ENCODE measurements at regions not wholly inside any gene's neighbourhood (a gene's known extent, or its start where the extent isn't known, plus 50 kb on each side); places are given as distances from the start of the nearest gene placed in this dataset.

- no peak for FAIRE-seq
These were observed 1295.1 kb upstream of the C9orf72 start for GRCh38 chr9:28868228-28868990.

GRCh38 chr9:28882529-28882928, 1309.2 kb upstream of the C9orf72 start:
- no peak for FAIRE-seq

GRCh38 chr9:28883234-28883633, 1310.0 kb upstream of the C9orf72 start:
- no peak for FAIRE-seq

GRCh38 chr9:28887188-28887884, 1314.1 kb upstream of the C9orf72 start:
- no peak for FAIRE-seq

DNA sequence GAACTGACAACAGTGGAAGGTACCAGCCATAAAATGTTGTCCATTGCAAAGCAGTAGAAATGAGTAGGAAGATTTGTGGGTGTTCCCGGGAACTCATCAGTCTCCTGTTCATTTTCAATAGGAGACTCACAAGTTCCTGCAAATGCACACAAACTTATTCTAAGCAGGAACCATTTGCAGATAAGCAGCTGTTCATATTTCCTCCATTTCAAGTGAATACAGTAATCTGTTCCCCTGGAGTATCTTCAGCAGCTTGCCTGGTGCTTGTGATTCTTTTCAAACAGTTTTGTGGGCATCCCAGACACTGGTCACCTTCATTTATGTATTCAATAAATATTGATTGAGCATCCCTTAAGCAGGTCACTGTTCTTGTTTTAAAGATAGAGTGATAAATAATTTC, 1315.5 kb upstream of the C9orf72 start:
- FAIRE-seq = no peak

DNA sequence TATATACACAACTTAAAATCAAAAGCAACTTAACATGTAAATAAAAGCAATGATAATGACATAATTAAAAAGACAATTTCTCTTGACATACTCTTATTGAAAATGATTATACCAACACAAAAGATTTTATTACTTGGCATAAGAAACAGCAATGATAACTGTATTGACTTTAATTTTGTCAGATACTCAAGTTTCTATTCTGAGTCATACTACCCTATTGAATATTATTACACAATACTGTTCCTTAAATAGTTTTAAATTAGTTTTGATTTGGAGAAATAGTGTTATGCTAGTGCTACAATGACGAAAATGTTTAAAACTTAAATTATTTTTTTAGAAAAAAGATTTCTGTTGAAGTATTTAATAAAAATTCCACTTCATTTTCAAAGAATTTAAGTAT, 1319.3 kb upstream of the C9orf72 start:
- peak; percentile 12 for FAIRE-seq

DNA sequence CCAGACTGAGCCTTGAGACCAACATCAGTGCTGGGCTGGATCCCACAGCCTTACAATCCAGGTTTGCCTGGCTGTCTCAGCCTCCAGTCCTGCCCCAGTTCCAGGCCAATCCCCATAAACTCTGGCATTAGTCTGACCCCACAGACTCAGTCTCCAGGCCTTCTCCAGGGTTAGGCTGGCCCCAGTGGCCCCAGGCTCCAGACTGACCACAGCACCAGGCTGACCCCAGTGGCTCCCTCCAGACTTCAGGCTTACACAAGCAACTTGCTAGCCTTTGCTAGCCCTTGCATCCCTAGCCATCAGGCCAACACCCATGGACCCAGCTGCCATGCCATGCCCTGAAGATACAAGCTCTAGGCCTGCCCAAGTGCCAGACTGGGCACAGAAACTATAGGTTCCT, 1326.0 kb upstream of the C9orf72 start:
- FAIRE-seq = no peak

GRCh38 chr9:28899926-28900325, 1326.6 kb upstream of the C9orf72 start:
- FAIRE-seq = no peak

- no peak for FAIRE-seq
These were observed 1327.1 kb upstream of the C9orf72 start for GRCh38 chr9:28900406-28900805.

DNA sequence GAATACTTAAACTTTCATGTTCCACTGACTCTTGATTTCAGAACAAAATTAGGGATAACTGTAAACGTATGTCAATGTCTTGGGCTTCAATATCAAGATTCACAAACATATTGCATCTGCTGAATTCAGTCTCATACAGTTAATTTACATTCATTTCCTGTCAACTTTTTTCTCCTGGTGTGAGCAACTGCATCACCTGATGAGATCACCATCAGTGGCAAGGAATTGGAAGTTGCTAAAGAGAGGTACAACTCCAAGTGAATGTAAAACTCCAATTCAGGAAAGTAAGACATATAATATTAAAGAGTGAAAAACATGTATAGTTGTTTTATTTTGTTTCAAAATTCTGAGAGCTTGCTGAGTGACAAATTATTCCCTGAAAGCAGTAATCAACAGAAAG, 1336.2 kb upstream of the C9orf72 start:
- FAIRE-seq = no peak

DNA sequence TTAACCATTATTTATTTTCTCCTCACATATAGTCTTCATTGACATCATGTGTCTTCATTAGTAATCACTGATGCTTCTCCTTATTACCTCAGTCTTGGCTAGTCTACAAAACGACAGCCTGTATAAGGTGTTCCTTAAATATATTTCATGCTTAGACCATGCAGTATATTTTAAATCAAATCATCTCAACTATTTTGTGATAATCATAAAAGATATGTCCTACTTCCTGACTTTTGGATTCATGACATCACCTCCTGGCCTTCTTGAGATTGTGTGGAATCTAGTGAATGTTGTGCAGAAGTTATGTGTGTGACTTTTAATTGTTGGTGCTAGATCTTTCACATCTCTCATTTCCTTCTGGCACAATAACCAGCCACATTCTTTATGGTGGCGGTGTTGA, 1339.3 kb upstream of the C9orf72 start:
- no peak for FAIRE-seq

DNA sequence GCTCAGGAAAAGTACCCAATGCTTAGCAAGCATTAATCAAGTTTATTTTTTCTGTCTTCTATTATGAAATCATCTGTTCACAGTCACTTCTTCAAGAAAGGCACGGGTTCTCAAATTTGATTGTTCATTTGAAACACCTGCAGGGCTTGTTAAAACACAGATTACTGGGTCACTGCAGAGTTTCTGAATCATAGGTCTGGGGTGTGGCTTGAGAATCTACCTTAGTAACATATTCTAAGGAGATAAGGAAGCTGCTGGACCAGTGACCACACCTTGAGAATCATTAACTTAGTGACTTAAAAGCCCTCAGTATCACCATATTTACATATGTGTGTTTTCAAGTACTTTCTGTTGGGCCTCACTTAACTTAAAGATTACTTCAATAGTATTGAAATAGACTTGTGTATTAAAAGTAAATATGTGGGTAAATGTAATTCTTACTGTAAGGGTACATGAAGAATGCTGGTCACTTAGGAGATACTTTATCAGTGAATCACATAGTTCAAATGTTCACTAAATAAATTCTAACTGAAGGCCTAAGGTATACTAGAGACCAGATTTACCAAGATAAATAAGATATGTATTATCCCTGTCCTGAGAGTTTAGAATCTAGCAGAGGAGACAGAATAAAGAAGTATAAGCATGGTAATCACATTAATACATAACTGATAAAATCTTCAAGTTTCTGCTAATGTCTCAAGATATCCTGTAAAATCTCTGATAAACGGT, 1342.1 kb upstream of the C9orf72 start:
- no peak for FAIRE-seq

DNA sequence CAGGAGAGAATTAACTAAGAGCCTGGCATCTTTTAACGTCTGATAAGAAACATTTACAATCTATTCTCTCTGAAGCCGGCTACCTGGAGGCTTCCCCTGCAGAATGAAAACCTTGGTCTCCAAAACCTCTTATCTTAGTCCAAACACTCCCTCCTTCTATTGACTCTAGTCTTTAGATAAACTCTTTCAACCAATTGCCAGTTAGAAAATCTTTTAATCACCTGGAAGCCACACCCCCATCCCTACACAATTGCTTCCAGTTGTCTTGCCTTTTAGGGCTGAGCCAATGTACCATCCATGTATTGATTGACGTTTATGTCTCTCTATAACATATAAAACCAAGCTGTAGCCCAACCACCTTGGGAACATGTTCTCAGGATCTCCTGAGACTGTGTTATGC, 1343.1 kb upstream of the C9orf72 start:
- FAIRE-seq = no peak

- no peak for FAIRE-seq
These were observed 1348.7 kb upstream of the C9orf72 start for GRCh38 chr9:28921857-28922500.

DNA sequence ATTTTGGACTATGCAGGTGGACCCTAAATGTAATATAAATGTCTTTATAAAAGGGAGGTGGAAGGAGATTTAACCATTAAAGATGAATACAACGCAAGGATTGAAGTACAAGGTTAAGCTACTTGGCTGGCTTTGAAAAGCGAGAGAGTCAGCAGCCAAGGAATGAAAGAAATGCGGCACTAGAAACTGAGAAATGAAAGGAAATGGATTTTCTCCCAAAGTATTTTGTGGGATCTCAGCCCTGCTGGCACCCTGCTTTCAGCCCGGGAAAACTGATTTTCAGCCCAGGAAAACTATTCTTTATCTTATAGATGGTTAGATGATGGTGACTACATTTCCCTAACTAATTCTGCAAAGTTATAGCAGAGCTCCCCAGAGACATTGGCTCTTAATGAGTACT, 1349.6 kb upstream of the C9orf72 start:
- no peak for FAIRE-seq

- FAIRE-seq = no peak
These were observed 1350.1 kb upstream of the C9orf72 start for GRCh38 chr9:28923351-28923750.

GRCh38 chr9:28925157-28925556, 1351.9 kb upstream of the C9orf72 start:
- no peak for FAIRE-seq

GRCh38 chr9:28926306-28926705, 1353.0 kb upstream of the C9orf72 start:
- FAIRE-seq = no peak

GRCh38 chr9:28927691-28928090, 1354.4 kb upstream of the C9orf72 start:
- FAIRE-seq = no peak

DNA sequence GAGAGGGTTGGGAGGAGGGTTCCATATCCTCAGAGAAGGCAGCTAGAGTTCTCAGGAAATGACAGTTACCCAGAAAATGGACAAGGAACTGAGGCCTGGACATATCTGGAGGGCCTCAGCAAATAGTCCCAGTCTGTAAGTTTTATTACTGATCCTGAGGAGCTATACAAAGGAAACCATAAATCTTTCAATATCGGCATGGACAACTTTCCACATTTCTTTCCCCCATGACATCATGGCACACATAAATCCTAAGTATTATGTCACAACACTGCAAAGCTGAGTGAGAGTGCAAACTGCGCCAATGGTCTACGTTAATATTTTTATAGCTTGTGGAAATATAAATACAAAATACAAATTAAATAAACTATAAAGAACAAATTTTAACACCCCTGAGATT, 1356.2 kb upstream of the C9orf72 start:
- FAIRE-seq = no peak

DNA sequence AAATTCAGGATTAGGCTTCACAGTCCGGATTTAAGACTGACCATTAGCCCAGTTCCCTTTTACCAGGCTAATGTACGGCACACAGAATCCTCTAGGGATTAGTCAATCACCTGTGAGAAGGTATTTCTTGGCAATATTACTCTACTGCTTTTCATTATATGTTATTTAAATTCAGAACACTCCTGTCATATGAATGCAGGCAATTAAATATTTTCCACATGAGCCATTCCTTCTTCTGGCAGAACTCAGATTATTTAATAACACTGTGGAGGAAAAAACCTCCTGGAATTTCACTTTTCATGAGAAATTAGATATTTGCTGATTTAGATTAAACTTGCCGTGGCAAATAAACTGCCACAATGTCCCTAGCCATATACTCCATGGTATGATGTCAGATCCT, 1357.5 kb upstream of the C9orf72 start:
- no peak for FAIRE-seq

DNA sequence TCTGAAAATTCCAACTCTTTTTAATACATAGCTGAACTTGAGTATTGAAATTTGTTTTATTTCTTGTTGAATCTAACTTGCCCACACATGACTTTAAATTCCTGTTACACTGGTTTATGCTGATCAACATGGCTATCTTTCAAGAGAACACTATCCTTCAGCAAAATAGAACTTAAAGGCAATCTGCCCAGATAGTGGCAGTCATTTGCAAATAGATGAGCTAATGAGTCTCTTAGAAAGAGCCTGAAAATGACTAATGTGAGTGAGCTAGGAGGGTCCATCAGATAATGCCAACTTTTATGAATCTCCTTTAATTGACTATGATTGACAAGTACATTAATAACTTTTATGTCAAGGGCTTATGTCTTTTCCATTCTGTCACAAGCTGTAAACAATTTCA, 1360.8 kb upstream of the C9orf72 start:
- no peak for FAIRE-seq

- no peak for FAIRE-seq
These were observed 1365.7 kb upstream of the C9orf72 start for GRCh38 chr9:28938981-28939380.
